HuH-7.5 (cell line): ENCODE measurements at regions not wholly inside any gene's neighbourhood (a gene's known extent, or its start where the extent isn't known, plus 50 kb on each side); places are given as distances from the start of the nearest gene placed in this dataset.
A peak's percentile ranks its signal among the peaks of the same experiment; 100 is the strongest.
"Not testable (repeated sequence)": the region's sequence is repeated elsewhere in the genome, so short reads cannot be mapped to it uniquely, and the experiment has no call there.

ENCODE experiments used
- DNase-seq: peaks from one replicate; pipeline ENCODE4 v3.0.0; 2011; ENCODE audit warnings: low spot score

- no peak for DNase-seq
These were observed 153.0 kb upstream of the PDE1C start for GRCh38 chr7:32223071-32223650.

- no peak for DNase-seq
These were observed 152.2 kb upstream of the PDE1C start for GRCh38 chr7:32222251-32222900.

- no peak for DNase-seq
These were observed 151.5 kb upstream of the PDE1C start for GRCh38 chr7:32221736-32222135.

- no peak for DNase-seq
These were observed 150.8 kb upstream of the PDE1C start for GRCh38 chr7:32221056-32221455.

GRCh38 chr7:32219831-32220230 lies 149.6 kb upstream of the PDE1C start:
- not testable (repeated sequence) for DNase-seq

- DNase-seq, result no peak
These were observed 149.2 kb upstream of the PDE1C start for GRCh38 chr7:32219416-32219815.

GRCh38 chr7:32218741-32219288 lies 148.6 kb upstream of the PDE1C start:
- DNase-seq, result no peak

GRCh38 chr7:32218154-32218467 lies 147.9 kb upstream of the PDE1C start:
- no peak for DNase-seq

GRCh38 chr7:32217341-32218153 lies 147.3 kb upstream of the PDE1C start:
- no peak for DNase-seq

- DNase-seq, result no peak
These were observed 146.6 kb upstream of the PDE1C start for GRCh38 chr7:32216759-32217158.

- DNase-seq, result no peak
These were observed 145.5 kb upstream of the PDE1C start for GRCh38 chr7:32215697-32216096.

- DNase-seq, result no peak
These were observed 144.7 kb upstream of the PDE1C start for GRCh38 chr7:32214913-32215312.

- DNase-seq, result no peak
These were observed 142.1 kb upstream of the PDE1C start for GRCh38 chr7:32212321-32212720.

- DNase-seq, result peak; percentile 15
These were observed 136.8 kb upstream of the PDE1C start for GRCh38 chr7:32206987-32207386.

- no peak for DNase-seq
These were observed 136.3 kb upstream of the PDE1C start for GRCh38 chr7:32206488-32206887.

GRCh38 chr7:32205298-32205824 lies 135.2 kb upstream of the PDE1C start:
- DNase-seq, result not testable (repeated sequence)

GRCh38 chr7:32204361-32205018 lies 134.3 kb upstream of the PDE1C start:
- peak; percentile 37 for DNase-seq

GRCh38 chr7:32200646-32201045 lies 130.4 kb upstream of the PDE1C start:
- DNase-seq, result no peak

- DNase-seq, result no peak
These were observed 124.3 kb upstream of the PDE1C start for GRCh38 chr7:32194537-32194936.

- DNase-seq, result no peak
These were observed 121.1 kb upstream of the PDE1C start for GRCh38 chr7:32191305-32191704.

GRCh38 chr7:32179567-32179966 lies 109.4 kb upstream of the PDE1C start:
- no peak for DNase-seq

GRCh38 chr7:32178677-32179366 lies 108.6 kb upstream of the PDE1C start:
- DNase-seq, result no peak
